Endodermal cell (in vitro differentiated cells): ENCODE measurements at regions not wholly inside any gene's neighbourhood (a gene's known extent, or its start where the extent isn't known, plus 50 kb on each side); places are given as distances from the start of the nearest gene placed in this dataset.

Source experiments
- DNase-seq: peaks from one replicate; pipeline ENCODE4 v3.0.0-alpha.2; 2017
- H3K27ac ChIP-seq: 2 replicates; pipeline ENCODE4 v1.5.1; 2013; ENCODE audit warnings: mild to moderate bottlenecking, low read depth, low read length, moderate library complexity
- H3K27me3 ChIP-seq: 2 replicates; pipeline ENCODE4 v1.6.1; 2013; ENCODE audit warnings: mild to moderate bottlenecking, low read length, moderate library complexity; ENCODE audit not compliant: insufficient read depth, control insufficient read depth, poor library complexity, severe bottlenecking
- H3K36me3 ChIP-seq: 2 replicates; pipeline ENCODE4 v1.7.0; 2013; ENCODE audit warnings: mild to moderate bottlenecking, low read length, moderate library complexity; ENCODE audit not compliant: control insufficient read depth, insufficient read depth
- H3K4me1 ChIP-seq: one replicate; pipeline ENCODE4 v1.7.0; 2013; ENCODE audit warnings: low read length; ENCODE audit not compliant: control insufficient read depth, insufficient read depth
- H3K4me3 ChIP-seq: 2 replicates; pipeline ENCODE4 v1.5.1; 2013; ENCODE audit warnings: mild to moderate bottlenecking, low read length, moderate library complexity
- H3K9ac ChIP-seq: 2 replicates; pipeline ENCODE4 v1.6.1; 2013; ENCODE audit warnings: mild to moderate bottlenecking, low read length, moderate library complexity; ENCODE audit not compliant: poor library complexity, severe bottlenecking; ENCODE audit errors: extremely low read depth
- H3K9me3 ChIP-seq: 2 replicates; pipeline ENCODE4 v1.6.1; 2013; ENCODE audit warnings: mild to moderate bottlenecking, low read length, moderate library complexity; ENCODE audit not compliant: control insufficient read depth
- H3K27ac Mint-ChIP-seq: 2 replicates; pipeline ENCODE4 v1.8.0; 2020; ENCODE audit warnings: mixed read lengths
- H3K27me3 Mint-ChIP-seq: 2 replicates; pipeline ENCODE4 v1.8.0; 2021; ENCODE audit warnings: mild to moderate bottlenecking, mixed read lengths; ENCODE audit not compliant: insufficient read depth
- H3K36me3 Mint-ChIP-seq: 2 replicates; pipeline ENCODE4 v1.8.0; 2020; ENCODE audit warnings: low read depth, mixed read lengths
- H3K4me1 Mint-ChIP-seq: 2 replicates; pipeline ENCODE4 v1.8.0; 2020; ENCODE audit warnings: mixed read lengths
- H3K4me3 Mint-ChIP-seq: 2 replicates; pipeline ENCODE4 v1.8.0; 2020; ENCODE audit warnings: mild to moderate bottlenecking, moderate library complexity, mixed read lengths
- H3K9me3 Mint-ChIP-seq: 2 replicates; pipeline ENCODE4 v1.8.0; 2020; ENCODE audit warnings: mild to moderate bottlenecking, mixed read lengths
- CTCF ChIP-seq: fragments of 200-600 bp; sonication (generic); conservative IDR thresholded peaks from 2 replicates; pipeline ENCODE4 v1.5.0; 2021; ENCODE audit warnings: antibody characterized with exemption, mild to moderate bottlenecking
- WGBS, 2 experiments: methylation state at CpG; one replicate each; pipeline versions ENCODE4 v1.1.5 to v1.1.7; 2013; ENCODE audit warnings: missing lambda C conversion rate in 2 of 2, mixed read lengths in 1 of 2; ENCODE audit not compliant: insufficient coverage in 1 of 2, insufficient read length in 1 of 2; 5-methylcytosine and 5-hydroxymethylcytosine counted together

GRCh38 chr7:70846208-70846607, 285.7 kb upstream of the GALNT17 start:
- Mint-ChIP-seq H3K27me3 (peaks cover 3% of the 10 kb centered on the region), H3K36me3 (peaks cover 3% of the 10 kb centered on the region), H3K9me3 (peaks cover 43% of the 10 kb centered on the region), H3K27ac (no peak overlapping the region), H3K4me3 (no peak overlapping the region), H3K4me1 (no peaks in the 10 kb centered on the region)
- Histone ChIP-seq H3K4me3 (no peak overlapping the region), H3K27ac (no peak overlapping the region), H3K4me1 (no peaks in the 10 kb centered on the region), H3K9me3 (peaks cover 23% of the 10 kb centered on the region), H3K27me3 (no peaks in the 10 kb centered on the region), H3K36me3 (no peaks in the 10 kb centered on the region), H3K9ac (no peak overlapping the region)
- DNase-seq, result peak; percentile 19
- WGBS, 2 experiments, result 94 to 98% methylated on average over 11 to 16 of the region's 16 CpGs
- TF ChIP-seq CTCF, result no peak

GRCh38 chr7:70849580-70850235, 282.2 kb upstream of the GALNT17 start:
- peaks cover 3% of the 10 kb centered on the region for H3K36me3 Mint-ChIP-seq
- H3K9ac ChIP-seq, result no peak overlapping the region
- no peaks in the 10 kb centered on the region for H3K27me3 ChIP-seq
- no peak overlapping the region for H3K27ac ChIP-seq
- no peak for TF ChIP-seq CTCF
- no peaks in the 10 kb centered on the region for H3K36me3 ChIP-seq
- peaks cover 29% of the 10 kb centered on the region for H3K9me3 ChIP-seq
- H3K4me1 Mint-ChIP-seq, result no peaks in the 10 kb centered on the region
- 94 to 100% methylated on average over 2 to 3 of the region's 3 CpGs for WGBS, 2 experiments
- H3K4me3 Mint-ChIP-seq, result no peak overlapping the region
- peak; percentile 77 for DNase-seq
- peak overlapping the region; percentile 31 for H3K4me3 ChIP-seq
- peaks cover 26% of the 10 kb centered on the region for H3K9me3 Mint-ChIP-seq
- no peak overlapping the region for H3K27ac Mint-ChIP-seq
- peaks cover 3% of the 10 kb centered on the region for H3K27me3 Mint-ChIP-seq
- no peaks in the 10 kb centered on the region for H3K4me1 ChIP-seq

GRCh38 chr7:70855373-70855772, 276.6 kb upstream of the GALNT17 start:
- no peak overlapping the region for H3K27ac Mint-ChIP-seq
- peaks cover 4% of the 10 kb centered on the region for H3K36me3 Mint-ChIP-seq

More at GRCh38 chr7:70855373-70855772, 276.6 kb upstream of the GALNT17 start:
- DNase-seq, result peak; percentile 66
- no peak overlapping the region for H3K4me3 ChIP-seq
- H3K9ac ChIP-seq, result no peak overlapping the region
- peaks cover 28% of the 10 kb centered on the region for H3K9me3 ChIP-seq
- Mint-ChIP-seq H3K9me3 (peaks cover 23% of the 10 kb centered on the region), H3K4me3 (no peak overlapping the region), H3K4me1 (no peaks in the 10 kb centered on the region), H3K27me3 (no peaks in the 10 kb centered on the region)
- H3K36me3 ChIP-seq, result no peaks in the 10 kb centered on the region
- no peaks in the 10 kb centered on the region for H3K27me3 ChIP-seq
- H3K4me1 ChIP-seq, result no peaks in the 10 kb centered on the region
- TF ChIP-seq CTCF, result peak; percentile 36
- WGBS, 2 experiments, result 100% methylated on average over 1 of the region's 1 CpG; no CpG with 5 or more reads in 1 of the 2 experiments
- no peak overlapping the region for H3K27ac ChIP-seq
